Suprapubic skin (tissue), 4 donors: ENCODE measurements at regions not wholly inside any gene's neighbourhood (a gene's known extent, or its start where the extent isn't known, plus 50 kb on each side); places are given as distances from the start of the nearest gene placed in this dataset.

Experiments used
- CTCF ChIP-seq, 2 donors: fragments of 200-600 bp in 1 of 2; fragments of 450-650 bp in 1 of 2; sonication (generic) in 1 of 2; IDR thresholded peaks; one replicate each; pipeline ENCODE4 v1.5.1; 2016 to 2019; ENCODE audit warnings: antibody characterized with exemption in 2 of 2, mild to moderate bottlenecking in 1 of 2, moderate library complexity in 1 of 2
- EP300 ChIP-seq: sonication (generic); formaldehyde crosslinking; IDR thresholded peaks from one replicate; pipeline ENCODE4 v1.6.1; 2017; ENCODE audit warnings: antibody characterized with exemption
- POLR2AphosphoS5 ChIP-seq, 3 donors: sonication (generic); formaldehyde crosslinking; IDR thresholded peaks; one replicate each; pipeline ENCODE4 v1.6.1; 2017; ENCODE audit warnings: antibody characterized with exemption in 3 of 3

- TF ChIP-seq CTCF (IDR thresholded peaks at IDR 0.05) = no peak
- no peak for TF ChIP-seq POLR2AphosphoS5 (IDR thresholded peaks at IDR 0.05)
- no peak for TF ChIP-seq EP300
These were observed 367.7 kb downstream of the CGGBP1 start for GRCh38 chr3:87691109-87691508.
